ENCODE measurements at regions not wholly inside any gene's neighbourhood (a gene's known extent, or its start where the extent isn't known, plus 50 kb on each side); places are given as distances from the start of the nearest gene placed in this dataset.

DNA sequence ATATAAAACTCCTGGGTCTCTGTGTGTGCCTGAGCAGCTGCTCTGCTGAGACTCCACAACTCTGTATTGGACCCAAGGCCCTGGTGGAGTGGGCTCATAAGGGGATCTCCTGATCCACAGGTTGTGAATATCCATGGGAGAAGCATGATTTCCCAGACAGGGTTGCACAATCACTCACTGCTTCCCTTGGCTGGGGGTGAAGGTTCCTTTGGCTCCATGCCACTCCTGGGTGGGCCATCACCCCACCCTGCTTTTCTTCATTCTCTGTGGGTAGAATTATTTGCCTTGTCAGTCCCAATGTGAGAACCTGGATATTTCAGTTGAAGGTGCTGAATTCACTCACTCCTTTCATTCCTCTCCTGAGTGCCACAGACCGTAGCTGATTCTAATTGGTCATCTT is 205.2 kb upstream of the TMEM260 start:
- no peak overlapping the region for H3K4me3 ChIP-seq
- TF ChIP-seq, protein P1, sequence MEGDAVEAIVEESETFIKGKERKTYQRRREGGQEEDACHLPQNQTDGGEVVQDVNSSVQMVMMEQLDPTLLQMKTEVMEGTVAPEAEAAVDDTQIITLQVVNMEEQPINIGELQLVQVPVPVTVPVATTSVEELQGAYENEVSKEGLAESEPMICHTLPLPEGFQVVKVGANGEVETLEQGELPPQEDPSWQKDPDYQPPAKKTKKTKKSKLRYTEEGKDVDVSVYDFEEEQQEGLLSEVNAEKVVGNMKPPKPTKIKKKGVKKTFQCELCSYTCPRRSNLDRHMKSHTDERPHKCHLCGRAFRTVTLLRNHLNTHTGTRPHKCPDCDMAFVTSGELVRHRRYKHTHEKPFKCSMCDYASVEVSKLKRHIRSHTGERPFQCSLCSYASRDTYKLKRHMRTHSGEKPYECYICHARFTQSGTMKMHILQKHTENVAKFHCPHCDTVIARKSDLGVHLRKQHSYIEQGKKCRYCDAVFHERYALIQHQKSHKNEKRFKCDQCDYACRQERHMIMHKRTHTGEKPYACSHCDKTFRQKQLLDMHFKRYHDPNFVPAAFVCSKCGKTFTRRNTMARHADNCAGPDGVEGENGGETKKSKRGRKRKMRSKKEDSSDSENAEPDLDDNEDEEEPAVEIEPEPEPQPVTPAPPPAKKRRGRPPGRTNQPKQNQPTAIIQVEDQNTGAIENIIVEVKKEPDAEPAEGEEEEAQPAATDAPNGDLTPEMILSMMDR (IDR thresholded peaks at IDR 0.05), result no peak
- no peak for TF ChIP-seq POLR2A (IDR thresholded peaks at IDR 0.05)
- peaks cover 0 to 19% (median 0%) of the 10 kb centered on the region in 12 donors for H3K4me1 ChIP-seq
- 88 to 100% (median 92%) methylated on average over 1 of the region's 1 CpG for WGBS, 4 donors
- no peak overlapping the region for H3K27ac ChIP-seq
- no peaks in the 10 kb centered on the region for H3K36me3 ChIP-seq
- ATAC-seq, result no peak
- no peaks in the 10 kb centered on the region for H3K27me3 ChIP-seq
- intact Hi-C loops (cut with DNase I), result no loop called here
- H3K9me3 ChIP-seq, result peaks cover 0 to 34% (median 8%) of the 10 kb centered on the region in 12 donors
- no peak for DNase-seq

DNA sequence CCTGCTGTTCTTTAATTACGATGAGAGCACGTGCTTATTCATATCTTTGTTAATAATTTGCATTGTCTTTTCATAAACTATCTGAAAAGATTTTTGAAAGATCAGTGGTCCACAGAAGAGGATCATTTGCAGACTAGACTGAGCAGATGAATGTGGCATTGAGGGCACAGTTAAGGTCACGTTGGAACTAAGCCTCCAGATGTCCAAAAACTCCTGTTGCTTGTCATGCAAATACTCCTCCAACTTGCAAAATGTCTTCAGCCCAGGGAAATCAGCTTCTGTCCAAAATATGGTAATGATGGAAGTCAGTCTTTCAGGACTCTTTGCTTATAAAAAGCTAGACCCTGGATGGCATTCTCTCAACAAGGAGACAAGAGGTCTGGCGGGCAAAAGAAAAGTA is 201.6 kb upstream of the TMEM260 start:
- H3K27ac ChIP-seq, result peak overlapping the region in 1 of 12 donors; percentile 68

DNA sequence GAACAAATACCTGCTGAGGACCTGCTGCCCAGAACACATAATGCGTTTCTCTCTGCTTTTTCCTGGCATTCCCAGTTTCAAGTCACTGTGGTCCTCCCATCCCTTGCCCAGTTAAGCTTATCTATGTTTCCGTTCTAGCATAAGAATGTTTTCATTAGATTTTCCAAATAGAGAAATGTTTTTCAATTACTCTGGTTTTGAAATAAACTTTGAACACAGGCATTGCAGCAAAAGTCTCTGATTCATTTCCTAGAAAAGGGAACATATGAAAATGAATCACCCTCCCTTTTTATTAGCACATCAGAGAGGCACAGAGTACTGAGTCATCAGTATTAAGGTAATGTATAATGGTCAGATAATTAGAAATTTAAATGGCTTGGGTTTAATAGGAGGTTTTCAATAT is 201.1 kb upstream of the TMEM260 start:
- Histone ChIP-seq H3K27me3 (no peaks in the 10 kb centered on the region), H3K4me3 (no peak overlapping the region), H3K36me3 (no peaks in the 10 kb centered on the region), H3K4me1 (peaks cover 0 to 24% (median 0%) of the 10 kb centered on the region in 12 donors), H3K9me3 (peaks cover 0 to 11% (median 6%) of the 10 kb centered on the region in 12 donors), H3K27ac (peak overlapping the region in 1 of 12 donors; percentile 68)
- TF ChIP-seq, protein P1 (IDR thresholded peaks at IDR 0.05), result no peak
- no peak for TF ChIP-seq POLR2A (IDR thresholded peaks at IDR 0.05)
- no peak for DNase-seq
- intact Hi-C loops (cut with DNase I), result no loop called here
- 63 to 80% (median 65%) methylated on average over 2 of the region's 2 CpGs for WGBS, 4 donors
- ATAC-seq, result peak in 3 of 4 donors; percentile 37 to 72 (median 71)

More for the DNA sequence above, 201.6 kb upstream of the TMEM260 start:
- 86 to 91% (median 88%) methylated on average over 4 of the region's 4 CpGs for WGBS, 4 donors
- peaks cover 0 to 24% (median 0%) of the 10 kb centered on the region in 12 donors for H3K4me1 ChIP-seq
- DNase-seq (no peak), ATAC-seq (no peak)
- H3K4me3 ChIP-seq, result no peak overlapping the region
- TF ChIP-seq, protein P1 (IDR thresholded peaks at IDR 0.05), result no peak
- no peak for TF ChIP-seq POLR2A (IDR thresholded peaks at IDR 0.05)
- no peaks in the 10 kb centered on the region for H3K36me3 ChIP-seq
- peaks cover 0 to 8% (median 2%) of the 10 kb centered on the region in 12 donors for H3K9me3 ChIP-seq
- no peaks in the 10 kb centered on the region for H3K27me3 ChIP-seq
- intact Hi-C loops (cut with DNase I), result no loop called here

DNA sequence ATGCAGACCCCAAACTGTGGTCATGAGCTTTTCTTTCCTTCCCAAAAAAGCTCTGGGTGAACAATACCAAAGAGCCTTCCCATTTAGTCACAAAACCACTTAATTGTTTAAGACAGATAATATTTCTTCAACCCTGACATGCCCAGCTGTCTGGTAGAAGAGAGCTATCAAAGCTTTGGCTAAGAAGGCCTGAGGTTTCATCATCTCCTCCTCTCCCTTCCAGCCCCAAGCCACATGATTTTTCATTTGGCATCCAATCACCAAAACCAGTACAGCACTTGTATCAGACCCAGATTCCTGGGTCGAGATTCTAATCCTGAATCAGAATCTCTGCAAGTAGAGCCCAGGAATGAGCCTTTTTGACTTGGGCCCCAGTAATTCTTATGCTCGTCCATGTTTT is 199.6 kb upstream of the TMEM260 start:
- H3K9me3 ChIP-seq, result peaks cover 0 to 24% (median 9%) of the 10 kb centered on the region in 12 donors
- peaks cover 0 to 24% (median 0%) of the 10 kb centered on the region in 12 donors for H3K4me1 ChIP-seq
- no peak for TF ChIP-seq POLR2A (IDR thresholded peaks at IDR 0.05)
- TF ChIP-seq, protein P1 (IDR thresholded peaks at IDR 0.05), result no peak
- no peaks in the 10 kb centered on the region for H3K27me3 ChIP-seq
- peak in 2 of 4 donors; percentile 50 to 51 for ATAC-seq
- 56 to 72% (median 67%) methylated on average over 2 of the region's 2 CpGs for WGBS, 4 donors
- H3K27ac ChIP-seq, result peak overlapping the region in 1 of 12 donors; percentile 63
- intact Hi-C loops (cut with DNase I), result no loop called here
- H3K36me3 ChIP-seq, result no peaks in the 10 kb centered on the region
- DNase-seq, result no peak
- no peak overlapping the region for H3K4me3 ChIP-seq

Data from heart left ventricle (tissue), 16 donors.